ENCODE measurements at regions not wholly inside any gene's neighbourhood (a gene's known extent, or its start where the extent isn't known, plus 50 kb on each side); places are given as distances from the start of the nearest gene placed in this dataset.

- peaks cover 15% of the 10 kb centered on the region for H3K9me3 Mint-ChIP-seq (ENCODE audit: unreplicated experiment)
- no peak overlapping the region for H3K4me3 Mint-ChIP-seq (ENCODE audit: unreplicated experiment)
- peaks cover 4% of the 10 kb centered on the region for H3K27me3 Mint-ChIP-seq (ENCODE audit: unreplicated experiment)
- TF ChIP-seq CTCF (IDR thresholded peaks at IDR 0.05; ENCODE audit: unreplicated experiment): no peak
- no peak overlapping the region for H3K27ac Mint-ChIP-seq (ENCODE audit: unreplicated experiment)
- H3K36me3 Mint-ChIP-seq (ENCODE audit: low read depth, unreplicated experiment): peaks cover 4% of the 10 kb centered on the region
- no peaks in the 10 kb centered on the region for H3K4me1 Mint-ChIP-seq (ENCODE audit: unreplicated experiment)
- no peak for DNase-seq (ENCODE audit: low spot score)
Observed at GRCh38 chr16:75918109-75918508, 191.8 kb upstream of the CPHXL start.

GRCh38 chr16:75919664-75920063 lies 193.4 kb upstream of the CPHXL start:
- Mint-ChIP-seq H3K27me3 (ENCODE audit: unreplicated experiment) (peaks cover 4% of the 10 kb centered on the region), H3K4me1 (ENCODE audit: unreplicated experiment) (no peaks in the 10 kb centered on the region), H3K36me3 (ENCODE audit: low read depth, unreplicated experiment) (peaks cover 4% of the 10 kb centered on the region), H3K9me3 (ENCODE audit: unreplicated experiment) (peaks cover 15% of the 10 kb centered on the region), H3K27ac (ENCODE audit: unreplicated experiment) (no peak overlapping the region), H3K4me3 (ENCODE audit: unreplicated experiment) (no peak overlapping the region)
- no peak for TF ChIP-seq CTCF (IDR thresholded peaks at IDR 0.05; ENCODE audit: unreplicated experiment)
- DNase-seq (ENCODE audit: low spot score): no peak

- DNase-seq (ENCODE audit: low spot score): no peak
- Mint-ChIP-seq H3K4me3 (ENCODE audit: unreplicated experiment) (no peak overlapping the region), H3K36me3 (ENCODE audit: low read depth, unreplicated experiment) (peaks cover 1% of the 10 kb centered on the region), H3K27me3 (ENCODE audit: unreplicated experiment) (peaks cover 2% of the 10 kb centered on the region), H3K27ac (ENCODE audit: unreplicated experiment) (no peak overlapping the region), H3K9me3 (ENCODE audit: unreplicated experiment) (peaks cover 17% of the 10 kb centered on the region), H3K4me1 (ENCODE audit: unreplicated experiment) (no peaks in the 10 kb centered on the region)
- no peak for TF ChIP-seq CTCF (IDR thresholded peaks at IDR 0.05; ENCODE audit: unreplicated experiment)
Observed at GRCh38 chr16:75921281-75921680, 195.0 kb upstream of the CPHXL start.

- no peak for DNase-seq (ENCODE audit: low spot score)
- Mint-ChIP-seq H3K4me3 (ENCODE audit: unreplicated experiment) (no peak overlapping the region), H3K4me1 (ENCODE audit: unreplicated experiment) (no peaks in the 10 kb centered on the region), H3K27ac (ENCODE audit: unreplicated experiment) (no peak overlapping the region), H3K9me3 (ENCODE audit: unreplicated experiment) (peaks cover 10% of the 10 kb centered on the region), H3K27me3 (ENCODE audit: unreplicated experiment) (no peaks in the 10 kb centered on the region), H3K36me3 (ENCODE audit: low read depth, unreplicated experiment) (no peaks in the 10 kb centered on the region)
- TF ChIP-seq CTCF (IDR thresholded peaks at IDR 0.05; ENCODE audit: unreplicated experiment): no peak
Observed at GRCh38 chr16:75922250-75922649, 196.0 kb upstream of the CPHXL start.

GRCh38 chr16:75924397-75924796 lies 198.1 kb upstream of the CPHXL start:
- H3K9me3 Mint-ChIP-seq (ENCODE audit: unreplicated experiment): peaks cover 20% of the 10 kb centered on the region
- no peak for TF ChIP-seq CTCF (IDR thresholded peaks at IDR 0.05; ENCODE audit: unreplicated experiment)
- no peak for DNase-seq (ENCODE audit: low spot score)
- H3K4me3 Mint-ChIP-seq (ENCODE audit: unreplicated experiment): no peak overlapping the region
- no peaks in the 10 kb centered on the region for H3K4me1 Mint-ChIP-seq (ENCODE audit: unreplicated experiment)
- no peak overlapping the region for H3K27ac Mint-ChIP-seq (ENCODE audit: unreplicated experiment)
- no peaks in the 10 kb centered on the region for H3K36me3 Mint-ChIP-seq (ENCODE audit: low read depth, unreplicated experiment)
- no peaks in the 10 kb centered on the region for H3K27me3 Mint-ChIP-seq (ENCODE audit: unreplicated experiment)
